ENCODE measurements at regions not wholly inside any gene's neighbourhood (a gene's known extent, or its start where the extent isn't known, plus 50 kb on each side); places are given as distances from the start of the nearest gene placed in this dataset.

- no peak for TF ChIP-seq REST (IDR thresholded peaks at IDR 0.05; ENCODE audit: borderline replicate concordance)
- no peak for TF ChIP-seq REST (CRISPR knock-in tag; IDR thresholded peaks at IDR 0.05; ENCODE audit: low read depth)
- no peak for TF ChIP-seq HIVEP1 (CRISPR knock-in tag; IDR thresholded peaks at IDR 0.05)
- TF ChIP-seq CTCF (IDR thresholded peaks at IDR 0.05 in 2 of 3, conservative IDR thresholded peaks at IDR 0.05 in 1 of 3; ENCODE audit: insufficient read depth in 2 of 3, low read depth in 1 of 3, low read length in 3 of 3), result no peak
- no peak for TF ChIP-seq ZNF239 (CRISPR knock-in tag; IDR thresholded peaks at IDR 0.05)
- TF ChIP-seq ZNF57 (CRISPR knock-in tag; IDR thresholded peaks at IDR 0.05), result no peak
- TF ChIP-seq EP400 (IDR thresholded peaks at IDR 0.05), result no peak
- no peak for TF ChIP-seq PRDM10 (IDR thresholded peaks at IDR 0.05; ENCODE audit: partially characterized antibody)
- no peak for TF ChIP-seq SIN3A (IDR thresholded peaks at IDR 0.05; ENCODE audit: borderline replicate concordance in 2 of 2, control insufficient read depth in 1 of 2, low read depth in 2 of 2, low read length in 2 of 2)
- no peak for TF ChIP-seq LARP7 (IDR thresholded peaks at IDR 0.05)
- no peak for TF ChIP-seq TAF15 (IDR thresholded peaks at IDR 0.05; ENCODE audit: low read depth, low read length)
- TF ChIP-seq EWSR1 (IDR thresholded peaks at IDR 0.05; ENCODE audit: borderline replicate concordance, low read depth, partially characterized antibody), result no peak
- no peak for TF ChIP-seq ATF6 (CRISPR knock-in tag; IDR thresholded peaks at IDR 0.05)
Observed at GRCh38 chr5:34495178-34495577, 160.9 kb upstream of the RAI14 start.

Data from K562 (cell line).